NCI-H1436 treated with DMSO at 0.1 percent for 48 hours (cell line): ENCODE measurements at regions not wholly inside any gene's neighbourhood (a gene's known extent, or its start where the extent isn't known, plus 50 kb on each side); places are given as distances from the start of the nearest gene placed in this dataset.

Experiments
- DNase-seq: peaks from one replicate; lab custom pipeline; 2025; lab: John Stamatoyannopoulos, UW

GRCh38 chr1:195071461-195071860 lies 1536.8 kb downstream of the KCNT2 start:
- DNase-seq, result no peak

- no peak for DNase-seq
These were observed 1542.8 kb downstream of the KCNT2 start for GRCh38 chr1:195065437-195065836.

GRCh38 chr1:195064358-195064757 lies 1543.9 kb downstream of the KCNT2 start:
- no peak for DNase-seq

- no peak for DNase-seq
These were observed 1554.0 kb downstream of the KCNT2 start for GRCh38 chr1:195054217-195054687.

GRCh38 chr1:195053478-195053877 lies 1554.8 kb downstream of the KCNT2 start:
- DNase-seq, result no peak

- no peak for DNase-seq
These were observed 1560.5 kb downstream of the KCNT2 start for GRCh38 chr1:195047772-195048171.

DNA sequence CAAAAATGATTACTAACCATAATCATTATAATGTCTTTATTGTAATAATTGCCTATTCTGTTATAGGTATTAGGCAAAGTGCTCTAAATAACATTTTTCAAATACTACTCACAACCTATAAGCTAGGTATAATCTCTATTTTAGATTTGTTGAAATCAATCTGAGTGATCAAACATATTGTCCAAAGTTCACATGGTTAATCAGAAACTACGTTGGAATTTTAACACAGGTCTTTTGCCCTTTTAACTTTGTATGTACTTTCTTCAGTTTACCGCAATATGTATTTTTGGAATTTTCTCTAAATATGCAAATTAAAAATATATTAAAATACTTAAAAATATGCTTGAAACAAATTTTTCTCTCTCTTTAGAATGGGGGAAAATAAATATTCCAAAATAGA lies 1563.2 kb downstream of the KCNT2 start:
- no peak for DNase-seq

DNA sequence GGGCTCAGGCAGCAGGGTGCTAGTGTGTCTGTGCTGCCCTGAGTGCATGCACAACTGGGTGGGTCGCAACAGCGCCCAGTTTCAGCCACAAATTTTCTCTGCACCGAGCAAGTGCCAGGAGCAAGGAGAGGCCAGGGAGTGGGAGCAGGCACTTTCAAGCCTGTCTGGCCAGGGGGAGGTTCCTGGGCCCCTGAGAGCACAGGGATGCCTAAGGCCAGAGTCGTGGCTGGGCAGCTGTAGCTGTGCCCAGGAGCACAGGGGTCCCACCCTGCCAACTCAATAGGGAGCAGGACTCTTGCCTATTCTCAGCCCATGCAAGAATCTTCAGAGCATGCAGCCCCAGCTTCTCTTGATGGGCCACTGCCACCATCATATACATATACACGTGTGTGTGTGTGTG lies 1577.4 kb downstream of the KCNT2 start:
- DNase-seq, result no peak

DNA sequence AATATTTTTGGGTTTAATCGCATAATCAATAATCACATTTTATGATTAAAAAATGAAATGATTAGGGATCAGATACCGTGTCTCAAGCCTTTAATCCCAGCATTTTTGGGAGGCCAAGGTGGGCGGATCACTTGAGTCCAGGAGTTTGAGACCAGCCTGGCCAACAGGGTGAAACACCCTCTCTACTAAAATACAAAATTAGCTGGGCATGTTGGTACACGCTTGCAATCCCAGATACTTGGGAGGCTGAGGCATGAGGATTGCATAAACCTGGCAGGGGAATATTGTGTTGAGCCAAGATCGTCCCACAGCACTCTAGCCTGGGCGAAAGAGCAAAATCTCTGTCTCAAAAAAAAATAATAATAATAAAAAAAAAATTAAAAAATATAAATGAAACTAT lies 1581.4 kb downstream of the KCNT2 start:
- no peak for DNase-seq

DNA sequence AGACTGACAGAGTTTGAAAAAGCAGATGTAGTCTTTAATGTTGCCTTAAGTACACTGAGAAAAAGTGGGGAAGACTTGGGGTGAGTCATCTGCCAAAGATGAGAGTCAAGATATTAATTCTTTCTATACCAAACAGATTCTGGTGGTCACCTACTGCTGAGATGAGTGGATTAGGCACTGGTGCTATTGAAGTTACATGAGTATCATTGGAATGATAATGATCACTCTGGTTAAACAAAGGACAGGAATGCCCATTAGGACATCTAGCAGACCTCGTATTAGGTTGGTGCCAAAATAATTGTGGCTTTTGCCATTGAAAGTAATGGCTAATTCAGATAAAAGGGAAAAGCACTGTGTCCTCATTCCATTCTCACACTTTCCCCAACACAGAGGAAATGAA lies 1588.9 kb downstream of the KCNT2 start:
- no peak for DNase-seq

GRCh38 chr1:195012995-195013394 lies 1595.2 kb downstream of the KCNT2 start:
- DNase-seq, result no peak

GRCh38 chr1:195005338-195005737 lies 1602.9 kb downstream of the KCNT2 start:
- no peak for DNase-seq

- no peak for DNase-seq
These were observed 1617.8 kb downstream of the KCNT2 start for GRCh38 chr1:194990483-194990882.

DNA sequence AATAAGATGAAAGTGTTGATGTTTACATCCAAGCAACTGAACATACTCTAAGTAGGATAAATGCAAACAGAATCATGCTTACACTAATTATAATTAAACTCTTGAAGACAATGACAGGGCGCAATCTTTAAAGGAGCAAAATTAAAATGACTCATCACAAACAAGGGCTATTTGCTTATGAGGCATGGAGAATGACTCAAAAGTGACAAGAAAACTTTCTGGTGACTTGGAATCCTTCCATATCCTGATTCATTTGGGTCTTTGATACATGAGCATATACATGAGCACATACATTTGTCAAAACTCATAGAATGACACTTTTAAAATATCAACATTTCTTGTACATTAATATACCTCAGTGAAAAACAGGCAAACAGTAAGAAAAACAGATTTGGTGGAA lies 1632.3 kb downstream of the KCNT2 start:
- no peak for DNase-seq

- DNase-seq, result no peak
These were observed 1639.3 kb downstream of the KCNT2 start for GRCh38 chr1:194968916-194969315.

- no peak for DNase-seq
These were observed 1648.4 kb downstream of the KCNT2 start for GRCh38 chr1:194959795-194960194.

- no peak for DNase-seq
These were observed 1656.1 kb downstream of the KCNT2 start for GRCh38 chr1:194952171-194952570.

GRCh38 chr1:194950584-194950983 lies 1657.7 kb downstream of the KCNT2 start:
- no peak for DNase-seq

DNA sequence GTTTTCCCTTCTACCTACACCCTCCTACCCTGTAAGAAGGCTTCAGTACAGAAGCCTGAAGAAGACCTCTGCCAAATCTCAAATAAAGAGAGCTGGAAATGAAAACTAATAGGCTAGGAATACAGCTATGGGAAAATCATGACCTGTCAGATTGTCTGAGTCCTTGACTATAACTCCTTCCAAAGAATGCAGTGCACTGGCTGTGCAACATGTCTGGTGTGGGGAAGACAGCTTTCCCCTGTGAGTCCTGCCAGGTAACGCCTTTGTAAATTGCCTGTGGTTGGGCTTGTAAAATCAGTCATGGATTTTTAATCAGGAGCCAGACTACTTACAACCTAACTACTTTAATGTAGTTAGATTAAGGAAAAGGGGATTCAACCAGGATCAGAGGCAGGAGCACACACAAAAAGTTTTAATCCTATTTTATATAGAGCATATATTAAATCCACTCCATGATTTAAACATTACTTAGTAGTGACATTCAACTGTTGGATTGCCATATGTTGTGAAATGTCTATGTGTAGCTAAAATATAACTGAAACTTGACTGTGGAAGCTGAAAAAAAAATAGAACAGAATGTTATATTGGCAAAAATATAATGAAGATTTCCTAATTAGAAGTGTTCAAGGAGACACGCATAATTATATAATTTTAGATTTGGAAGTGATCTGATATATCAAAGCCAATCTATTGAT lies 1667.8 kb downstream of the KCNT2 start:
- DNase-seq, result no peak

DNA sequence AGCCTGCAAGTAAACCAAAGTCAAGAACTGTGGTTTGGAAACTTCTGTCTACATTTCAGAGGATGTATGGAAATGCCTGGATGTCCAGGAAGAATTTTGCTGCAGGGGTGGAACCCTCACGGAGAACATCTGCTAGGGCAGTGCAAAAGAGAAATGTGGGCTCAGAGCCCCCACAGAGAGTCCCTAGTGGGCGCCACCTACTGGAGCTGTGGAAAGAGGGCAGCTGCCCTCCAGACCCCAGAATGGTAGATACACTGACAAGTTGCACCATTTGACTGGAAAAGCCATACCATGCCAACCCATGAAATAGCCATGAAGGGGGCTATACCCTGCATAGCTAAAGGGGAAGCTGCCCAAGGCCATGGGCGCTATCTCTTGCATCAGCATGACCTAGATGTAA lies 1672.4 kb downstream of the KCNT2 start:
- no peak for DNase-seq

GRCh38 chr1:194931166-194931565 lies 1677.1 kb downstream of the KCNT2 start:
- no peak for DNase-seq

DNA sequence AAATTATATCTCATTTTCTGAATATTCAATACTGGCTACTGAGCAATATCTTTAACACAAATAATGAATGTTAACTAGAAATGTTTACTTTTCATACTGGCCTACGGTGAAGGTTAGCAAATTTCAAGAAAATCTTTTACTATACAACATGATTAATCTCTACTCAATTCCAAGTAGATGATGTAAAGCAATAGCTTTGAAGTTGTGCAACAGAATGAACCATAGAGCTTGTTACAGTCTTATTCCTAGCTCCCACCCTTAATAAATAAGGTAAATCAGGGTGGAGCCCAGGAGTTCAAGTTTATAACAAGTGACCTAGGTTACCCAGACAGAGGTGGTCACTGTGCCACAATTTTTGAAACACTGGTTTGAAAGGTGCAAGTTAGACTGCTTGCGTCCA lies 1678.1 kb downstream of the KCNT2 start:
- DNase-seq, result no peak

DNA sequence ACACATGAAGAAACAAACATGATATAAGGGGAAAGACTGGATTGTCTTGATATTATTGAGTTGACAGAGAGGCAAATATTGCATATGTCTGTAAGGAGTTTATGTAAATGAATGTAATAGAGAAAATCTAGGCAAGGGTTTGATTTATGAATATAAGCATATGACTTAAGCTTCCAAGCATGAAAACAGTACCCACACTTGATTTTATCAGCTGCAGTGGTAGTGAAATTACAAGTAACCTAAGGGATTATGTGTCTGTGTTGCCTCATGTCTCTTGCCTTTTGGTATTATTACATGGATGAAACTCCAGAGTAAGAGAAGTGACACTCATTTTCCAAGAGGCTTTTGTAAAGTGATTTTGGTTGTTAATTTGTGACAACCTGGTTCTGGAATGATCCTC lies 1678.9 kb downstream of the KCNT2 start:
- no peak for DNase-seq

- no peak for DNase-seq
These were observed 1689.1 kb downstream of the KCNT2 start for GRCh38 chr1:194919146-194919545.
